HEK293 (cell line): ENCODE measurements at regions not wholly inside any gene's neighbourhood (a gene's known extent, or its start where the extent isn't known, plus 50 kb on each side); places are given as distances from the start of the nearest gene placed in this dataset.

Source experiments
- CTCF ChIA-PET: fragments of 350-600 bp; formaldehyde crosslinking; extraction: SDS; loops from one replicate; lab custom pipeline; 2021; ENCODE audit warnings: antibody characterized with exemption; lab: Yijun Ruan, JAX
- POLR2A ChIA-PET: fragments of 300-600 bp; formaldehyde crosslinking; extraction: SDS; loops from one replicate; lab custom pipeline; 2020; ENCODE audit warnings: antibody characterized with exemption, inconsistent platforms; lab: Yijun Ruan, JAX
- H3K27ac ChIP-seq: fragments of 200-500 bp; sonication (Bioruptor generic); 2 replicates; pipeline ENCODE4 v1.5.1; 2014; ENCODE audit warnings: low read depth, low read length, control low read depth, inconsistent platforms; ENCODE audit errors: extremely low read depth
- H3K36me3 ChIP-seq, 2 experiments: fragments of 200-500 bp in 1 of 2; sonication (Bioruptor generic) in 1 of 2; 1 replicate in 1 of 2; 2 replicates in 1 of 2; pipeline ENCODE4 v1.5.1; 2014 to 2017; ENCODE audit warnings: inconsistent platforms in 2 of 2, low read length in 2 of 2; ENCODE audit not compliant: control insufficient read depth in 2 of 2, insufficient read depth in 1 of 2
- H3K4me1 ChIP-seq: fragments of 200-500 bp; sonication (Bioruptor generic); 2 replicates; pipeline ENCODE4 v1.5.1; 2014; ENCODE audit warnings: mild to moderate bottlenecking, low read length, inconsistent platforms; ENCODE audit not compliant: control insufficient read depth, insufficient read depth
- H3K4me3 ChIP-seq: 2 replicates; pipeline ENCODE4 v1.5.1; 2011; ENCODE audit warnings: low read depth, mild to moderate bottlenecking, control low read depth, low read length, moderate library complexity
- H3K9me3 ChIP-seq: fragments of 200-500 bp; sonication (Bioruptor generic); 2 replicates; pipeline ENCODE4 v1.5.1; 2014; ENCODE audit warnings: low read depth, low read length, inconsistent platforms; ENCODE audit not compliant: control insufficient read depth, insufficient read depth
- GLIS1 ChIP-seq: fragments of 450-650 bp; formaldehyde crosslinking; IDR thresholded peaks from 2 replicates; pipeline ENCODE4 v1.5.1; 2016; ENCODE audit warnings: missing biosample characterization, missing genetic modification characterization
- HOXD13 ChIP-seq: sonication (generic); formaldehyde crosslinking; IDR thresholded peaks from 2 replicates; pipeline ENCODE4 v1.8.0; 2022; ENCODE audit warnings: missing genetic modification reagents, borderline replicate concordance
- INSM2 ChIP-seq: fragments of 450-650 bp; formaldehyde crosslinking; IDR thresholded peaks from 2 replicates; pipeline ENCODE4 v1.5.1; 2016; ENCODE audit warnings: missing biosample characterization, missing genetic modification characterization
- ZBTB20 ChIP-seq: fragments of 450-650 bp; formaldehyde crosslinking; IDR thresholded peaks from 2 replicates; pipeline ENCODE4 v1.5.1; 2016; ENCODE audit warnings: missing biosample characterization, missing genetic modification characterization
- ZBTB48 ChIP-seq: fragments of 450-650 bp; formaldehyde crosslinking; IDR thresholded peaks from 2 replicates; pipeline ENCODE4 v1.5.1; 2016; ENCODE audit warnings: missing biosample characterization, missing genetic modification characterization
- ZFP69B ChIP-seq: fragments of 450-650 bp; formaldehyde crosslinking; IDR thresholded peaks from 2 replicates; pipeline ENCODE4 v1.5.1; 2016; ENCODE audit warnings: missing biosample characterization, missing genetic modification characterization
- ZNF10 ChIP-seq: fragments of 450-650 bp; formaldehyde crosslinking; IDR thresholded peaks from 2 replicates; pipeline ENCODE4 v1.5.1; 2017; ENCODE audit warnings: missing biosample characterization, missing genetic modification characterization
- ZNF157 ChIP-seq: fragments of 450-650 bp; formaldehyde crosslinking; IDR thresholded peaks from 2 replicates; pipeline ENCODE4 v1.5.1; 2016; ENCODE audit warnings: missing biosample characterization, missing genetic modification characterization
- ZNF16 ChIP-seq: fragments of 450-650 bp; formaldehyde crosslinking; IDR thresholded peaks from 2 replicates; pipeline ENCODE4 v1.5.1; 2016; ENCODE audit warnings: low read depth, missing biosample characterization, missing genetic modification characterization
- ZNF202 ChIP-seq: fragments of 450-650 bp; formaldehyde crosslinking; IDR thresholded peaks from 2 replicates; pipeline ENCODE4 v1.5.1; 2016; ENCODE audit warnings: missing biosample characterization, missing genetic modification characterization, borderline replicate concordance
- ZNF37A ChIP-seq: fragments of 450-650 bp; IDR thresholded peaks from 2 replicates; pipeline ENCODE4 v1.5.1; 2018; ENCODE audit warnings: missing biosample characterization, missing genetic modification characterization
- ZNF518A ChIP-seq: fragments of 450-650 bp; formaldehyde crosslinking; conservative IDR thresholded peaks from 2 replicates; pipeline ENCODE4 v1.5.1; 2016; ENCODE audit warnings: low read depth, missing biosample characterization, missing genetic modification characterization
- ZNF561 ChIP-seq: fragments of 450-650 bp; IDR thresholded peaks from 2 replicates; pipeline ENCODE4 v1.5.1; 2018; ENCODE audit warnings: missing biosample characterization, missing genetic modification characterization, borderline replicate concordance
- ZNF623 ChIP-seq: fragments of 450-650 bp; formaldehyde crosslinking; IDR thresholded peaks from 2 replicates; pipeline ENCODE4 v1.5.1; 2016; ENCODE audit warnings: missing biosample characterization, missing genetic modification characterization
- ZNF670 ChIP-seq: fragments of 450-650 bp; formaldehyde crosslinking; IDR thresholded peaks from 2 replicates; pipeline ENCODE4 v1.5.1; 2016; ENCODE audit warnings: missing biosample characterization, missing genetic modification characterization, low read depth
- ZSCAN5A ChIP-seq: fragments of 450-650 bp; formaldehyde crosslinking; IDR thresholded peaks from 2 replicates; pipeline ENCODE4 v1.5.1; 2016; ENCODE audit warnings: missing biosample characterization, missing genetic modification characterization
- TF ChIP-seq, protein P1 (sequence below): IDR thresholded peaks from 2 replicates; pipeline ENCODE4 v1.6.1; 2011; ENCODE audit warnings: mild to moderate bottlenecking, low read depth, low read length, borderline replicate concordance

DNA sequence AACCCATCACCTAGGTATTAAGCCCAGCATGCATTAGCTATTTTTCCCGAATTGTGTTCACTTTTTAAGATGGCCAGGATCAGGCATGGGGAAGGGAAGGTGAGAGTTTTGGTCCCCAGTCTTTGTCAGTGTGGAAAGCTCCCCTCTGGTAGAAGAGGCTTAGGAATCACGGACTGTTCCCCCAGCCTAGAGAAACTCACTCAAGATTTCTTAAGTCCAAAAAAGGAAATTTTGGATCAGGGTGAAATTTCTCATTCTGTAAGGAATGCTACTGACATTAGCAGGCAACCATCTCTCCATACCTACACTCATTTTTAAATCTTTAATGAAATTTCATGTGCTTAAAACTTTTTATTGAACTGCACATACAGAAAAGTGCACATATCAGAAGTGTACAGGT, 70.3 kb upstream of the GALNT15 start:
- ChIA-PET POLR2A (no interaction called here), CTCF (no interaction called here)
- Histone ChIP-seq H3K4me1 (no peaks in the 10 kb centered on the region), H3K36me3 (no peaks in the 10 kb centered on the region), H3K27ac (no peak overlapping the region), H3K4me3 (no peak overlapping the region), H3K9me3 (no peaks in the 10 kb centered on the region)
- TF ChIP-seq ZNF16 (tag by site-specific recombination) (no peak), ZNF157 (tag by site-specific recombination) (no peak), ZNF37A (tag by site-specific recombination) (no peak), HOXD13 (CRISPR knock-in tag) (no peak), ZNF202 (tag by site-specific recombination) (no peak), ZNF10 (tag by site-specific recombination) (no peak), ZBTB48 (no peak), ZNF670 (tag by site-specific recombination) (no peak), GLIS1 (no peak), ZFP69B (tag by site-specific recombination) (no peak), INSM2 (tag by site-specific recombination) (no peak), ZNF561 (tag by site-specific recombination) (no peak)
- TF ChIP-seq, protein P1, sequence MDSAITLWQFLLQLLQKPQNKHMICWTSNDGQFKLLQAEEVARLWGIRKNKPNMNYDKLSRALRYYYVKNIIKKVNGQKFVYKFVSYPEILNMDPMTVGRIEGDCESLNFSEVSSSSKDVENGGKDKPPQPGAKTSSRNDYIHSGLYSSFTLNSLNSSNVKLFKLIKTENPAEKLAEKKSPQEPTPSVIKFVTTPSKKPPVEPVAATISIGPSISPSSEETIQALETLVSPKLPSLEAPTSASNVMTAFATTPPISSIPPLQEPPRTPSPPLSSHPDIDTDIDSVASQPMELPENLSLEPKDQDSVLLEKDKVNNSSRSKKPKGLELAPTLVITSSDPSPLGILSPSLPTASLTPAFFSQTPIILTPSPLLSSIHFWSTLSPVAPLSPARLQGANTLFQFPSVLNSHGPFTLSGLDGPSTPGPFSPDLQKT = no peak

- Histone ChIP-seq H3K27ac (no peak overlapping the region), H3K4me3 (no peak overlapping the region), H3K9me3 (no peaks in the 10 kb centered on the region), H3K4me1 (no peaks in the 10 kb centered on the region), H3K36me3 (no peaks in the 10 kb centered on the region)
- CTCF ChIA-PET = no interaction called here
- POLR2A ChIA-PET = no interaction called here
- TF ChIP-seq ZBTB20 (tag by site-specific recombination) = no peak
- no peak for TF ChIP-seq ZNF623 (tag by site-specific recombination)
- TF ChIP-seq ZNF518A = no peak
- no peak for TF ChIP-seq ZSCAN5A (tag by site-specific recombination)
Observed at GRCh38 chr3:16106050-16106449, 68.4 kb upstream of the GALNT15 start.
